ENCODE measurements at regions not wholly inside any gene's neighbourhood (a gene's known extent, or its start where the extent isn't known, plus 50 kb on each side); places are given as distances from the start of the nearest gene placed in this dataset.
A peak's percentile ranks its signal among the peaks of the same experiment; 100 is the strongest.

DNA sequence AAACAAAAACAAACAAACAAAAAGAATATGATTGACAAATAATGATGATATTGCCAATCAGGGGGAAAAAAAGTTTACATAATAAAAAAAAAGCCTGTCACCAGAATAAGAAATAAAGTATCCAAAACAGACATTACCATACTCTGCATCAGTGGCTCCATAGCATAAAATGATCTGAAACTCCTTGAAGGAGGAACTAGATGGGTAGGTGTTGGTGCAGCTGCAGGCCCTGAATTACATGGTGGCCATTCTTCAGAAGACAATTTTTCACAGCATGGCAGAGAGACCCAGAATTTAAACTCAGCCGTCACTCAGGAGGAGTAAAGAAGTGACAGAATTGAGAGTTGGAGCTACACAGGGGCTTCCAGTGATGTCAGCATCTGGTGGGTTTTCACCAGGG lies 60.2 kb downstream of the GLUL start:
- Histone ChIP-seq H3K4me1 (ENCODE audit: insufficient read depth, low read length) (no peaks in the 10 kb centered on the region), H3K36me3 (ENCODE audit: insufficient read depth, low read length) (no peaks in the 10 kb centered on the region), H3K27me3 (ENCODE audit: control insufficient read depth in 1 of 2, insufficient read depth in 2 of 2, low read length in 2 of 2) (no peaks in the 10 kb centered on the region), H3K9me3 (ENCODE audit: control insufficient read depth in 1 of 2, insufficient read depth in 1 of 2, low read length in 2 of 2) (peaks cover 0 to 7% of the 10 kb centered on the region in 2 experiments), H3K27ac (ENCODE audit: low read depth in 1 of 2, low read length in 2 of 2) (no peak overlapping the region), H3K4me3 (ENCODE audit: low read length) (no peak overlapping the region)
- ChIA-PET CTCF (no interaction called here), POLR2A (no interaction called here)
- Mint-ChIP-seq H3K27me3 (no peaks in the 10 kb centered on the region), H3K9me3 (no peaks in the 10 kb centered on the region), H3K4me3 (no peak overlapping the region), H3K4me1 (ENCODE audit: low read depth) (no peaks in the 10 kb centered on the region), H3K36me3 (ENCODE audit: low read depth) (no peaks in the 10 kb centered on the region), H3K27ac (no peak overlapping the region)
- intact Hi-C loops (cut with DNase I, micrococcal nuclease), result no loop called here
- ATAC-seq (ENCODE audit: poor library complexity) (no peak), DNase-seq (no peak)
- TF ChIP-seq, protein P1, sequence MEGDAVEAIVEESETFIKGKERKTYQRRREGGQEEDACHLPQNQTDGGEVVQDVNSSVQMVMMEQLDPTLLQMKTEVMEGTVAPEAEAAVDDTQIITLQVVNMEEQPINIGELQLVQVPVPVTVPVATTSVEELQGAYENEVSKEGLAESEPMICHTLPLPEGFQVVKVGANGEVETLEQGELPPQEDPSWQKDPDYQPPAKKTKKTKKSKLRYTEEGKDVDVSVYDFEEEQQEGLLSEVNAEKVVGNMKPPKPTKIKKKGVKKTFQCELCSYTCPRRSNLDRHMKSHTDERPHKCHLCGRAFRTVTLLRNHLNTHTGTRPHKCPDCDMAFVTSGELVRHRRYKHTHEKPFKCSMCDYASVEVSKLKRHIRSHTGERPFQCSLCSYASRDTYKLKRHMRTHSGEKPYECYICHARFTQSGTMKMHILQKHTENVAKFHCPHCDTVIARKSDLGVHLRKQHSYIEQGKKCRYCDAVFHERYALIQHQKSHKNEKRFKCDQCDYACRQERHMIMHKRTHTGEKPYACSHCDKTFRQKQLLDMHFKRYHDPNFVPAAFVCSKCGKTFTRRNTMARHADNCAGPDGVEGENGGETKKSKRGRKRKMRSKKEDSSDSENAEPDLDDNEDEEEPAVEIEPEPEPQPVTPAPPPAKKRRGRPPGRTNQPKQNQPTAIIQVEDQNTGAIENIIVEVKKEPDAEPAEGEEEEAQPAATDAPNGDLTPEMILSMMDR (IDR thresholded peaks at IDR 0.05), result no peak

DNA sequence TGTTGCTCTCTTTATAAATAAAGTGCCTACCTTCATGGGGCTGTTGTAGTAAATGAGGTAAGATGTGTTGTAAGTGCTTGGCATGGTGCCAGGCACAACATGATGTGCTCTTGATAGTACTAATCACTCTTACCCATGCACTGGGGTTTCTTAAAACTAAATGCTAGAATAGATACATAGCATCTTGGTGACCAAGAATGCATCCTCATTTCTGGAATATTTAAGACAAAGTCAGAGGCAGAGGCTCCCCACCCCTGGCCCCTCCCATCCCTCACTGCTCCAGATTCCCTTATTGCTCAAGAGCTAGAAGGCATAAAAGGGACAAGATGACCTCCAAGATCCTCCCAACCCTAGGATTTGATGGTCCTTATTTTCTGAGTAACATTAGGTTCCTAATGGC lies 61.3 kb downstream of the GLUL start:
- Mint-ChIP-seq H3K4me3 (no peak overlapping the region), H3K27me3 (no peaks in the 10 kb centered on the region), H3K9me3 (no peaks in the 10 kb centered on the region), H3K4me1 (ENCODE audit: low read depth) (no peaks in the 10 kb centered on the region), H3K36me3 (ENCODE audit: low read depth) (no peaks in the 10 kb centered on the region), H3K27ac (no peak overlapping the region)
- intact Hi-C loops (cut with DNase I, micrococcal nuclease), result no loop called here
- Histone ChIP-seq H3K9me3 (ENCODE audit: control insufficient read depth in 1 of 2, insufficient read depth in 1 of 2, low read length in 2 of 2) (peaks cover 0 to 7% of the 10 kb centered on the region in 2 experiments), H3K27ac (ENCODE audit: low read depth in 1 of 2, low read length in 2 of 2) (no peak overlapping the region), H3K27me3 (ENCODE audit: control insufficient read depth in 1 of 2, insufficient read depth in 2 of 2, low read length in 2 of 2) (no peaks in the 10 kb centered on the region), H3K4me1 (ENCODE audit: insufficient read depth, low read length) (no peaks in the 10 kb centered on the region), H3K36me3 (ENCODE audit: insufficient read depth, low read length) (no peaks in the 10 kb centered on the region), H3K4me3 (ENCODE audit: low read length) (no peak overlapping the region)
- ATAC-seq (ENCODE audit: poor library complexity), result no peak
- ChIA-PET POLR2A (no interaction called here), CTCF (no interaction called here)
- TF ChIP-seq, protein P1 (IDR thresholded peaks at IDR 0.05), result no peak
- peak in 1 of 14 experiments; percentile 5 for DNase-seq

DNA sequence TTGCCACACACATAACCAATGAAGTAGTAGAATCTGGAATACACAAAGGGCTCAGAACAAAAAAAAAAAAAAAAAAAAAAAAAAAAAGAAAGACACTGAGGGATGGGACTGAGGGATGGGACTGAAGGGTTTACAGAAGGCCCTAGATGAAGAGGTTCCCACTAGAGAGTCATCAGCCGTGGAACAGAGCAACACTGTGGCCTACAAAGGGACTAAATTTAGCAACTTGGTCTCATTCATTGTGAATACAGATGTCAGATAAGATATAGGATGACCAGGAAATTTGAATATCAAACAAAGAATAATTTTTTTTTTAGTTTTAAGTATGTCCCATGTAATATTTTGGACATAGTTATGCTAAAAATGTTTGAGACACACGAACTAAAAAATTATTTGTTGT lies 62.1 kb downstream of the GLUL start:
- Histone ChIP-seq H3K27ac (ENCODE audit: low read depth in 1 of 2, low read length in 2 of 2) (no peak overlapping the region), H3K9me3 (ENCODE audit: control insufficient read depth in 1 of 2, insufficient read depth in 1 of 2, low read length in 2 of 2) (peaks cover 0 to 7% of the 10 kb centered on the region in 2 experiments), H3K4me1 (ENCODE audit: insufficient read depth, low read length) (no peaks in the 10 kb centered on the region), H3K4me3 (ENCODE audit: low read length) (no peak overlapping the region), H3K36me3 (ENCODE audit: insufficient read depth, low read length) (no peaks in the 10 kb centered on the region), H3K27me3 (ENCODE audit: control insufficient read depth in 1 of 2, insufficient read depth in 2 of 2, low read length in 2 of 2) (no peaks in the 10 kb centered on the region)
- CTCF ChIA-PET, result no interaction called here
- POLR2A ChIA-PET, result no interaction called here
- H3K4me1 Mint-ChIP-seq (ENCODE audit: low read depth), result no peaks in the 10 kb centered on the region
- H3K27ac Mint-ChIP-seq, result no peak overlapping the region
- no peaks in the 10 kb centered on the region for H3K27me3 Mint-ChIP-seq
- intact Hi-C loops (cut with DNase I, micrococcal nuclease), result no loop called here
- H3K4me3 Mint-ChIP-seq, result no peak overlapping the region
- TF ChIP-seq, protein P1 (IDR thresholded peaks at IDR 0.05), result no peak
- ATAC-seq (ENCODE audit: poor library complexity), result no peak
- H3K9me3 Mint-ChIP-seq, result no peaks in the 10 kb centered on the region
- no peaks in the 10 kb centered on the region for H3K36me3 Mint-ChIP-seq (ENCODE audit: low read depth)
- DNase-seq, result no peak

All from CD4-positive, alpha-beta T cell (primary cell).